H9 (cell line): ENCODE measurements at regions not wholly inside any gene's neighbourhood (a gene's known extent, or its start where the extent isn't known, plus 50 kb on each side); places are given as distances from the start of the nearest gene placed in this dataset.

ENCODE experiments used
- DNase-seq: peaks from one replicate; pipeline ENCODE4 v3.0.0-alpha.2; 2017
- H2AFZ ChIP-seq: one replicate; pipeline ENCODE4 v1.6.1; 2013; ENCODE audit warnings: mild to moderate bottlenecking, low read length, control low read depth, moderate library complexity
- H2AK5ac ChIP-seq: 2 replicates; pipeline ENCODE4 v1.6.1; 2013; ENCODE audit warnings: low read length, control low read depth, mixed read lengths; ENCODE audit not compliant: insufficient read length
- H2BK120ac ChIP-seq: one replicate; pipeline ENCODE4 v1.6.1; 2013; ENCODE audit warnings: low read depth, mild to moderate bottlenecking, low read length, control low read depth, inconsistent platforms; ENCODE audit not compliant: poor library complexity, severe bottlenecking
- H2BK12ac ChIP-seq: 2 replicates; pipeline ENCODE4 v1.6.1; 2013; ENCODE audit warnings: low read length, control low read depth, mixed read lengths, low read depth; ENCODE audit not compliant: insufficient read length
- H2BK15ac ChIP-seq: 2 replicates; pipeline ENCODE4 v1.6.1; 2013; ENCODE audit warnings: low read depth, low read length, control low read depth
- H2BK20ac ChIP-seq: one replicate; pipeline ENCODE4 v1.6.1; 2013; ENCODE audit warnings: low read depth, mild to moderate bottlenecking, low read length, control low read depth, inconsistent platforms; ENCODE audit not compliant: poor library complexity, severe bottlenecking
- H2BK5ac ChIP-seq: 2 replicates; pipeline ENCODE4 v1.6.1; 2013; ENCODE audit warnings: low read length, control low read depth, mixed read lengths; ENCODE audit not compliant: insufficient read length
- H3K14ac ChIP-seq: 2 replicates; pipeline ENCODE4 v1.6.1; 2013; ENCODE audit warnings: low read length, control low read depth; ENCODE audit not compliant: insufficient read depth
- H3K18ac ChIP-seq: 2 replicates; pipeline ENCODE4 v1.6.1; 2013; ENCODE audit warnings: low read depth, mild to moderate bottlenecking, mixed read lengths, low read length, control low read depth; ENCODE audit not compliant: insufficient read length
- H3K23ac ChIP-seq: 2 replicates; pipeline ENCODE4 v1.6.1; 2013; ENCODE audit warnings: low read length, control low read depth, mixed read lengths, low read depth; ENCODE audit not compliant: insufficient read length
- H3K23me2 ChIP-seq: 2 replicates; pipeline ENCODE4 v1.6.1; 2013; ENCODE audit warnings: low read depth, mild to moderate bottlenecking, mixed read lengths, low read length, control low read depth; ENCODE audit not compliant: insufficient read length, poor library complexity, severe bottlenecking
- H3K27ac ChIP-seq: 2 replicates; pipeline ENCODE4 v1.5.1; 2013; ENCODE audit warnings: low read length, control low read depth, mixed read lengths, low read depth; ENCODE audit not compliant: insufficient read length
- H3K27me3 ChIP-seq: 2 replicates; pipeline ENCODE4 v1.6.1; 2013; ENCODE audit warnings: low read length, control low read depth, inconsistent platforms; ENCODE audit not compliant: insufficient read depth
- H3K4ac ChIP-seq: 2 replicates; pipeline ENCODE4 v1.6.1; 2013; ENCODE audit warnings: low read depth, mild to moderate bottlenecking, control low read depth, inconsistent platforms, low read length, moderate library complexity
- H3K4me1 ChIP-seq: 2 replicates; pipeline ENCODE4 v1.6.1; 2013; ENCODE audit warnings: low read length, control low read depth, inconsistent platforms; ENCODE audit not compliant: insufficient read depth
- H3K4me2 ChIP-seq: 2 replicates; pipeline ENCODE4 v1.6.1; 2013; ENCODE audit warnings: low read length, control low read depth, mixed read lengths; ENCODE audit not compliant: insufficient read length, insufficient read depth
- H3K56ac ChIP-seq: 2 replicates; pipeline ENCODE4 v1.6.1; 2013; ENCODE audit warnings: low read depth, mild to moderate bottlenecking, mixed read lengths, low read length, control low read depth; ENCODE audit not compliant: insufficient read length
- H3K79me1 ChIP-seq: 2 replicates; pipeline ENCODE4 v1.6.1; 2013; ENCODE audit warnings: low read depth, mild to moderate bottlenecking, moderate library complexity, low read length, control low read depth, inconsistent platforms; ENCODE audit not compliant: insufficient read depth, poor library complexity, severe bottlenecking
- H3K79me2 ChIP-seq: 2 replicates; pipeline ENCODE4 v1.6.1; 2013; ENCODE audit warnings: low read length, control low read depth, inconsistent platforms; ENCODE audit not compliant: insufficient read depth
- H3K9ac ChIP-seq: 2 replicates; pipeline ENCODE4 v1.6.1; 2013; ENCODE audit warnings: low read length, control low read depth, mixed read lengths; ENCODE audit not compliant: insufficient read length; ENCODE audit errors: extremely low read depth
- H3K9me3 ChIP-seq: one replicate; pipeline ENCODE4 v1.6.1; 2013; ENCODE audit warnings: low read depth, low read length, inconsistent platforms; ENCODE audit not compliant: control insufficient read depth
- H3T11ph ChIP-seq: one replicate; pipeline ENCODE4 v1.6.1; 2013; ENCODE audit warnings: mild to moderate bottlenecking, low read length, control low read depth, inconsistent platforms
- H4K20me1 ChIP-seq: one replicate; pipeline ENCODE4 v1.6.1; 2013; ENCODE audit not compliant: control insufficient read depth, insufficient read length, insufficient read depth
- H4K5ac ChIP-seq: 2 replicates; pipeline ENCODE4 v1.6.1; 2013; ENCODE audit warnings: low read depth, mild to moderate bottlenecking, mixed read lengths, low read length, control low read depth; ENCODE audit not compliant: insufficient read length
- H4K8ac ChIP-seq: replicated peaks from 2 replicates; pipeline ENCODE4 v1.6.1; 2013; ENCODE audit warnings: low read length, control low read depth, mixed read lengths, low read depth; ENCODE audit not compliant: insufficient read length
- H4K91ac ChIP-seq: 2 replicates; pipeline ENCODE4 v1.6.1; 2013; ENCODE audit warnings: low read depth, mild to moderate bottlenecking, moderate library complexity, mixed read lengths, low read length, control low read depth; ENCODE audit not compliant: insufficient read length
- H3K27ac Mint-ChIP-seq, 3 experiments: 2 replicates in 2 of 3; 3 replicates in 1 of 3; pipeline ENCODE4 v1.8.0; 2020 to 2021; ENCODE audit warnings: mixed read lengths in 3 of 3, mild to moderate bottlenecking in 1 of 3, moderate library complexity in 1 of 3
- H3K27me3 Mint-ChIP-seq: 2 replicates; pipeline ENCODE4 v1.8.0; 2021; ENCODE audit warnings: low read depth, mild to moderate bottlenecking, moderate library complexity, mixed read lengths
- H3K36me3 Mint-ChIP-seq, 3 experiments: 2 replicates in 2 of 3; 3 replicates in 1 of 3; pipeline ENCODE4 v1.8.0; 2020 to 2021; ENCODE audit warnings: low read depth in 3 of 3, mixed read lengths in 3 of 3; ENCODE audit not compliant: insufficient read depth in 1 of 3
- H3K4me1 Mint-ChIP-seq, 2 experiments: 2 replicates each; pipeline ENCODE4 v1.8.0; 2020; ENCODE audit warnings: mixed read lengths in 2 of 2
- H3K4me3 Mint-ChIP-seq, 2 experiments: 2 replicates in 1 of 2; 3 replicates in 1 of 2; pipeline ENCODE4 v1.8.0; 2020 to 2021; ENCODE audit warnings: mild to moderate bottlenecking in 2 of 2, mixed read lengths in 2 of 2, moderate library complexity in 1 of 2
- H3K9me3 Mint-ChIP-seq, 2 experiments: 2 replicates in 1 of 2; 3 replicates in 1 of 2; pipeline ENCODE4 v1.8.0; 2020; ENCODE audit warnings: mild to moderate bottlenecking in 2 of 2, mixed read lengths in 2 of 2, moderate library complexity in 1 of 2
- CTCF ChIP-seq: fragments of 200-600 bp; sonication (generic); conservative IDR thresholded peaks from 3 replicates; pipeline ENCODE4 v1.8.0; 2021; ENCODE audit warnings: antibody characterized with exemption, mild to moderate bottlenecking
- WGBS: extraction: QIAGEN DNeasy Blood & Tissue Kit; methylation state at CpG from one replicate; pipeline ENCODE4 v1.1.7; 2013; ENCODE audit warnings: missing lambda C conversion rate, low lambda C conversion rate, mixed read lengths; ENCODE audit not compliant: insufficient read length; ENCODE audit errors: extremely low coverage; 5-methylcytosine and 5-hydroxymethylcytosine counted together

- Histone ChIP-seq H3K23ac (no peak overlapping the region), H3T11ph (no peak overlapping the region), H3K9ac (no peak overlapping the region), H3K23me2 (no peaks in the 10 kb centered on the region), H2BK12ac (no peak overlapping the region), H2AFZ (no peak overlapping the region), H3K9me3 (no peaks in the 10 kb centered on the region), H2BK20ac (no peak overlapping the region), H2BK15ac (no peak overlapping the region), H3K79me2 (no peaks in the 10 kb centered on the region), H3K4me2 (no peak overlapping the region), H3K4ac (no peak overlapping the region), H3K18ac (no peak overlapping the region), H2BK120ac (no peak overlapping the region), H3K27me3 (no peaks in the 10 kb centered on the region), H4K8ac (no peak overlapping the region), H4K5ac (no peak overlapping the region), H3K27ac (no peak overlapping the region), H3K14ac (no peak overlapping the region), H3K79me1 (no peaks in the 10 kb centered on the region), H2AK5ac (no peak overlapping the region), H3K56ac (no peak overlapping the region), H4K20me1 (no peaks in the 10 kb centered on the region), H2BK5ac (no peak overlapping the region), H4K91ac (no peak overlapping the region), H3K4me1 (peaks cover 7% of the 10 kb centered on the region; the same call in 1 of the 2 replicates)
- TF ChIP-seq CTCF = no peak
- H3K4me1 Mint-ChIP-seq = peaks cover 45 to 53% of the 10 kb centered on the region in 2 experiments
- no CpG with 5 or more reads among the region's 1 CpG for WGBS
- no peaks in the 10 kb centered on the region for H3K36me3 Mint-ChIP-seq
- H3K27me3 Mint-ChIP-seq = no peaks in the 10 kb centered on the region
- H3K9me3 Mint-ChIP-seq = no peaks in the 10 kb centered on the region
- H3K4me3 Mint-ChIP-seq = no peak overlapping the region
- peak overlapping the region in 1 of 3 experiments; percentile 75; a peak in 2 of 7 replicates for H3K27ac Mint-ChIP-seq
- DNase-seq = no peak
These were observed 143.6 kb downstream of the PHLDA1 start for GRCh38 chr12:75887979-75888378.
